ENCODE measurements at regions not wholly inside any gene's neighbourhood (a gene's known extent, or its start where the extent isn't known, plus 50 kb on each side); places are given as distances from the start of the nearest gene placed in this dataset.
A peak's percentile ranks its signal among the peaks of the same experiment; 100 is the strongest.

DNA sequence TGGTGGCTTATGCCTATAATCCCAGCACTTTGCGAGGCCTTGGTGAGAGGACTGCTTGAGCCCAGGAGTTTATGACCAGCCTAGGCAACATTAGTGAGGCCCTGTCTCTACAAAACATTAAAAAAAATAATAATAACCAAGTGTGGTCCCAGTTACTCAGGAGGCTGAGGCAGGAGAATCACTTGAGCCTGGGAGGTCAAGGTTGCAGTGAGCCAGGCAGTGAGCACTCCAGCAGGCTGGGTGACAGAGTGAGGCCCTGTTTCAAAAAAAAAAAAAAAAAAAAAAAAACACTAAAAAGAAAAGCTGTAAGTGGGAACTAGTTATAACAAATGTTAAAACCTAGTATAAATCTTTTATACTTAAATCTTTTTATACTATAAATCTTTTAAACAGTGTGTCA lies 146.2 kb upstream of the ITGA4 start:
- Histone ChIP-seq H3K36me3 (no peaks in the 10 kb centered on the region), H3K4me3 (no peak overlapping the region), H3K9me3 (no peaks in the 10 kb centered on the region), H3K4me1 (peaks cover 0 to 75% (median 4%) of the 10 kb centered on the region in 12 donors), H3K27ac (peak overlapping the region in 1 of 12 donors; percentile 88), H3K27me3 (no peaks in the 10 kb centered on the region)
- whole genome bisulfite sequencing, 4 donors: 87 to 98% (median 92%) methylated on average over 1 of the region's 1 CpG
- ATAC-seq (no peak), DNase-seq (no peak)
- TF ChIP-seq POLR2A (IDR thresholded peaks at IDR 0.05) (no peak), CTCF (IDR thresholded peaks at IDR 0.05) (no peak)
- intact Hi-C loops (cut with DNase I): loop anchor here in 1 of 10 donors (10.0 kb wide), 1 partner anchor 144 kb away; the partner anchor contains the start of gene ITGA4

GRCh38 chr2:181311837-181312236 lies 145.3 kb upstream of the ITGA4 start:
- Histone ChIP-seq H3K4me1 (peaks cover 0 to 66% (median 0%) of the 10 kb centered on the region in 12 donors), H3K27me3 (no peaks in the 10 kb centered on the region), H3K9me3 (no peaks in the 10 kb centered on the region), H3K36me3 (no peaks in the 10 kb centered on the region), H3K4me3 (no peak overlapping the region), H3K27ac (peak overlapping the region in 1 of 12 donors; percentile 78)
- TF ChIP-seq POLR2A (IDR thresholded peaks at IDR 0.05): no peak
- no peak for TF ChIP-seq CTCF (IDR thresholded peaks at IDR 0.05)
- DNase-seq: peak in 1 of 5 donors; percentile 24
- WGBS, 4 donors: 78 to 87% (median 82%) methylated on average over 4 of the region's 4 CpGs
- intact Hi-C loops (cut with DNase I): loop anchor here in 1 of 10 donors (10.0 kb wide), 1 partner anchor 143 kb away; the partner anchor contains the start of gene ITGA4
- ATAC-seq: no peak

DNA sequence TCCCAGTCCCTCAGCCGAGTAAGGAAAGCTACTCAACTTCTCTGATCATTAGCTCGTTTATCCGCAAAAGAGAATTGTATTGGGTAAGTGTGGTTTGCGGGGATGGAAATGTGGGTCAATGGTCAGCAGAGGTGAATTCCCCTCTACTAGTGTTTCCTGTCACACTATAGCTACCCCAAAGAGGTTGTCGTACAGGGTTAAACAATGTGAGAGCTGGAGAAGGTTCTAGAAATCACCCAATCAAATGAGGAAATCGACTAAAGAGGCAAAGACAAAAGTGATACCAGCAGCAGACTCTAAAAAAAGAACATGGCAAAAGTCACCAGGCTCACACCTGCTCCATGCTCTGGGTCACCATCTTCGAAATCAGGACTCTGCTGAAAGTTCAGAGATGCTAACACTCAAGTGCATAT lies 144.7 kb upstream of the ITGA4 start:
- no peaks in the 10 kb centered on the region for H3K9me3 ChIP-seq
- H3K27ac ChIP-seq: peak overlapping the region in 1 of 12 donors; percentile 78
- H3K27me3 ChIP-seq: no peaks in the 10 kb centered on the region
- H3K4me1 ChIP-seq: peaks cover 0 to 59% (median 0%) of the 10 kb centered on the region in 12 donors
- no peak for DNase-seq
- no peaks in the 10 kb centered on the region for H3K36me3 ChIP-seq
- no peak for ATAC-seq
- WGBS, 4 donors: 82 to 86% (median 83%) methylated on average over 7 of the region's 7 CpGs
- no peak overlapping the region for H3K4me3 ChIP-seq
- no peak for TF ChIP-seq CTCF (IDR thresholded peaks at IDR 0.05)
- TF ChIP-seq POLR2A (IDR thresholded peaks at IDR 0.05): no peak
- intact Hi-C loops (cut with DNase I): loop anchor here in 1 of 10 donors (10.0 kb wide), 1 partner anchor 142 kb away; the partner anchor contains the start of gene ITGA4

- TF ChIP-seq POLR2A (IDR thresholded peaks at IDR 0.05) (no peak), CTCF (IDR thresholded peaks at IDR 0.05) (no peak)
- 77 to 86% (median 82%) methylated on average over 1 of the region's 1 CpG for WGBS, 4 donors
- Histone ChIP-seq H3K27ac (peak overlapping the region in 1 of 12 donors; percentile 5), H3K4me1 (peaks cover 0 to 46% (median 0%) of the 10 kb centered on the region in 12 donors), H3K27me3 (no peaks in the 10 kb centered on the region), H3K36me3 (no peaks in the 10 kb centered on the region), H3K4me3 (no peak overlapping the region), H3K9me3 (no peaks in the 10 kb centered on the region)
- intact Hi-C loops (cut with DNase I): loop anchor here in 1 of 10 donors (10.0 kb wide), 1 partner anchor 141 kb away; the partner anchor contains the start of gene ITGA4
- DNase-seq (no peak), ATAC-seq (no peak)
These were observed 143.3 kb upstream of the ITGA4 start for GRCh38 chr2:181313845-181314244.

Data from heart left ventricle (tissue), 16 donors.